Activated CD4-positive, alpha-beta memory T cell treated with anti-CD3 and anti-CD28 coated beads for 36 hours (primary cell): ENCODE measurements at regions not wholly inside any gene's neighbourhood (a gene's known extent, or its start where the extent isn't known, plus 50 kb on each side); places are given as distances from the start of the nearest gene placed in this dataset.

Source experiments
- CTCF ChIA-PET: fragments of 350-600 bp; sonication (Branson Sonifier 250); formaldehyde crosslinking; loops from one replicate; lab custom pipeline; 2021; ENCODE audit warnings: antibody characterized with exemption, inconsistent platforms; lab: Charles Lee
- POLR2A ChIA-PET: fragments of 350-600 bp; sonication (Branson Sonifier 250); formaldehyde crosslinking; loops from one replicate; lab custom pipeline; 2021; ENCODE audit warnings: antibody characterized with exemption; lab: Charles Lee
- DNase-seq: peaks from one replicate; pipeline ENCODE4 v3.0.0-alpha.2; 2020
- H3K27ac Mint-ChIP-seq: one replicate; pipeline ENCODE4 v1.8.0; 2021; ENCODE audit warnings: mixed read lengths
- H3K27me3 Mint-ChIP-seq: one replicate; pipeline ENCODE4 v1.8.0; 2021; ENCODE audit warnings: mixed read lengths
- H3K36me3 Mint-ChIP-seq: one replicate; pipeline ENCODE4 v1.8.0; 2021; ENCODE audit warnings: mixed read lengths
- H3K4me1 Mint-ChIP-seq: one replicate; pipeline ENCODE4 v1.8.0; 2021; ENCODE audit warnings: low read depth, mixed read lengths
- H3K4me3 Mint-ChIP-seq: one replicate; pipeline ENCODE4 v1.8.0; 2021; ENCODE audit warnings: mild to moderate bottlenecking, mixed read lengths
- H3K9me3 Mint-ChIP-seq: one replicate; pipeline ENCODE4 v1.8.0; 2021; ENCODE audit warnings: mixed read lengths
- intact Hi-C: fragments of 100-400 bp; cut with micrococcal nuclease; formaldehyde crosslinking; loops from one replicate; pipeline ENCODE4 v1.15.1; 2023

DNA sequence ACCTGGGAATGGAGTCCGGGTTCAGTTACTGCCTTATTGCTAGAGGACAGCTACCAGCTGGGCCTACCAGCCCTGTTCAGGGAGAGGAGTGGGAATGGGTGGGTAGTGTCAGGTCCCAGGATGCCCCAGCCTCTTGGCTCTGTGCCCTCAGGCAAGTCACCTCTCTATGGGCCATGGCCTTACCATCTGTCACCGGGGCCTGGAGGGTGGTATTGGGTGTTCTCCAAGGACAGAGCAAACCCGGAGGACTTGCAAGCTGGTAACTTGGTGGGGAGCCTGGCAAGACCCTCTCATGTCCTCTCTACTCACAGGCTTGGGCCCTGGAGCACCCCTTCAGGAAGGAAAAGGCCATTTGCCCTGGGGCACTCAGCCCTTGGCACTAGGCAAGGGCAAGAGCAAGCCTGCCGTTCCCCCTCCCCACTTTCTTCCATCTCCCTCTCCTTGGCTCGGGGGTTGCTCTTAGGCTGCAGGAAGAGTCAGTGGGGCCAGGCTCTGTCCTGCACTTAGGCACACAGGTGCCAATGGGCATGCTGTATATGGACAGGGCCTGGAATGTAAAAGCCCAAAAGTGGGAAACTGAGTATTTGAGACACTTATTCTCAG lies 170.0 kb upstream of the ZNF267 start:
- DNase-seq = no peak
- Mint-ChIP-seq H3K9me3 (no peaks in the 10 kb centered on the region), H3K4me3 (no peak overlapping the region), H3K36me3 (peaks cover 53% of the 10 kb centered on the region), H3K4me1 (peaks cover 28% of the 10 kb centered on the region), H3K27ac (no peak overlapping the region), H3K27me3 (no peaks in the 10 kb centered on the region)
- POLR2A ChIA-PET = interaction anchor here (5.0 kb wide), 1 partner anchor 10 kb away, joined by 42 read pairs; a partner anchor contains a TSS
- CTCF ChIA-PET = no interaction called here
- intact Hi-C loops = no loop called here

- Mint-ChIP-seq H3K9me3 (no peaks in the 10 kb centered on the region), H3K4me1 (peaks cover 28% of the 10 kb centered on the region), H3K36me3 (peaks cover 56% of the 10 kb centered on the region), H3K27ac (no peak overlapping the region), H3K27me3 (no peaks in the 10 kb centered on the region), H3K4me3 (no peak overlapping the region)
- DNase-seq = no peak
- intact Hi-C loops = no loop called here
- CTCF ChIA-PET = interaction anchor here (1.1 kb wide), 1 partner anchor 11 kb away, joined by 3 read pairs; no protein-coding TSS in a partner anchor
- POLR2A ChIA-PET = interaction anchor here (5.0 kb wide), 1 partner anchor 9 kb away, joined by 42 read pairs; a partner anchor contains a TSS
Measured at GRCh38 chr16:31704138-31704537, 169.5 kb upstream of the ZNF267 start.

GRCh38 chr16:31705371-31705770 lies 168.2 kb upstream of the ZNF267 start:
- no peak overlapping the region for H3K4me3 Mint-ChIP-seq
- no peak for DNase-seq
- no peak overlapping the region for H3K27ac Mint-ChIP-seq
- POLR2A ChIA-PET = no interaction called here
- no peaks in the 10 kb centered on the region for H3K9me3 Mint-ChIP-seq
- intact Hi-C loops = no loop called here
- H3K27me3 Mint-ChIP-seq = no peaks in the 10 kb centered on the region
- H3K4me1 Mint-ChIP-seq = peaks cover 27% of the 10 kb centered on the region
- CTCF ChIA-PET = interaction anchor here (1.1 kb wide), 1 partner anchor 10 kb away, joined by 3 read pairs; no protein-coding TSS in a partner anchor
- peaks cover 63% of the 10 kb centered on the region for H3K36me3 Mint-ChIP-seq

GRCh38 chr16:31706318-31706717 lies 167.3 kb upstream of the ZNF267 start:
- Mint-ChIP-seq H3K4me3 (no peak overlapping the region), H3K9me3 (no peaks in the 10 kb centered on the region), H3K36me3 (peaks cover 58% of the 10 kb centered on the region), H3K27ac (no peak overlapping the region), H3K27me3 (no peaks in the 10 kb centered on the region), H3K4me1 (peaks cover 21% of the 10 kb centered on the region)
- intact Hi-C loops = no loop called here
- ChIA-PET CTCF (no interaction called here), POLR2A (no interaction called here)
- DNase-seq = no peak

- DNase-seq = no peak
- CTCF ChIA-PET = no interaction called here
- Mint-ChIP-seq H3K36me3 (peaks cover 56% of the 10 kb centered on the region), H3K9me3 (no peaks in the 10 kb centered on the region), H3K27ac (no peak overlapping the region), H3K27me3 (no peaks in the 10 kb centered on the region), H3K4me1 (peaks cover 17% of the 10 kb centered on the region), H3K4me3 (no peak overlapping the region)
- intact Hi-C loops = no loop called here
- POLR2A ChIA-PET = no interaction called here
Measured at GRCh38 chr16:31706925-31707324, 166.7 kb upstream of the ZNF267 start.

DNA sequence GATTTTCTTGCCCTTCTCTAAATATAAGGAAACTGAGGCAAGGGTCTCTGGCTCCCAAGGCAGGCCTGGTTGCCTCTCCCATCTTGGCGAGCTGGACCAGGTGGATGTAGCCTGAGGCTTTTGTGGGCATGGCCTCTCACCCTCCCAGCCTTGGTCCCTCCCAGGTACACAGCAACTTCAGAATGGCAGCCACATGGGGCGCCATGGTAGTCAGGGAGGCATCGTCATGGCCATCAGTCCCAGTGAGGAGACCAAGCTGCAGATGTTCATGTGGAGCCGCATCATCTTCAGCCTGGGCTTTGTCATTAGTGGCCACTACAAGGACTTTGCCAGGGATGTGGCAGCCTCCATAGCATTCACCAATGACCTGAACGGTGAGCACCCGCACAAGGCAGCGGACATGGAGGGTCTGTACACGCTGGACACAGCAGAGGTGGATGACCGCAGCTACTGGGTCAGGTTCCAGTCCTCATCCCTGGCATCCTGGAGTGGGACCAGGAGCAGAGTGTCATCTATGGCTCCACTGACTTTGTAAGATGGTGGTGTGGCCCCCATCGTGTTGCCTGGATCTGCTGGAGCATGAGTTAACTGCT lies 165.8 kb upstream of the ZNF267 start:
- CTCF ChIA-PET = interaction anchor here (1.7 kb wide), 1 partner anchor 161 kb away, joined by 5 read pairs; no protein-coding TSS in a partner anchor
- Mint-ChIP-seq H3K4me1 (peaks cover 14% of the 10 kb centered on the region), H3K36me3 (peaks cover 47% of the 10 kb centered on the region)

GRCh38 chr16:31708348-31708747 lies 165.3 kb upstream of the ZNF267 start:
- DNase-seq = no peak
- H3K27me3 Mint-ChIP-seq = no peaks in the 10 kb centered on the region
- intact Hi-C loops = no loop called here
- ChIA-PET POLR2A (no interaction called here), CTCF (interaction anchor here (1.7 kb wide), 1 partner anchor 160 kb away, joined by 5 read pairs; no protein-coding TSS in a partner anchor)
- no peaks in the 10 kb centered on the region for H3K9me3 Mint-ChIP-seq
- no peak overlapping the region for H3K27ac Mint-ChIP-seq
- H3K36me3 Mint-ChIP-seq = peaks cover 47% of the 10 kb centered on the region
- no peak overlapping the region for H3K4me3 Mint-ChIP-seq
- peaks cover 13% of the 10 kb centered on the region for H3K4me1 Mint-ChIP-seq

More for the DNA sequence above, 165.8 kb upstream of the ZNF267 start:
- H3K9me3 Mint-ChIP-seq = no peaks in the 10 kb centered on the region
- intact Hi-C loops = no loop called here
- POLR2A ChIA-PET = no interaction called here
- H3K27ac Mint-ChIP-seq = no peak overlapping the region
- no peaks in the 10 kb centered on the region for H3K27me3 Mint-ChIP-seq
- H3K4me3 Mint-ChIP-seq = no peak overlapping the region
- DNase-seq = no peak

GRCh38 chr16:31709181-31709580 lies 164.4 kb upstream of the ZNF267 start:
- ChIA-PET CTCF (interaction anchor here (1.7 kb wide), 1 partner anchor 159 kb away, joined by 5 read pairs; no protein-coding TSS in a partner anchor), POLR2A (no interaction called here)
- no peaks in the 10 kb centered on the region for H3K9me3 Mint-ChIP-seq
- H3K27ac Mint-ChIP-seq = no peak overlapping the region
- peaks cover 19% of the 10 kb centered on the region for H3K4me1 Mint-ChIP-seq
- H3K27me3 Mint-ChIP-seq = no peaks in the 10 kb centered on the region
- no peak overlapping the region for H3K4me3 Mint-ChIP-seq
- intact Hi-C loops = no loop called here
- peaks cover 47% of the 10 kb centered on the region for H3K36me3 Mint-ChIP-seq
- DNase-seq = no peak

- Mint-ChIP-seq H3K4me3 (no peak overlapping the region), H3K4me1 (peaks cover 28% of the 10 kb centered on the region), H3K27me3 (no peaks in the 10 kb centered on the region), H3K36me3 (peaks cover 46% of the 10 kb centered on the region), H3K9me3 (no peaks in the 10 kb centered on the region), H3K27ac (no peak overlapping the region)
- CTCF ChIA-PET = interaction anchor here (0.8 to 1.3 kb wide), 2 partner anchors 35 to 250 kb away, joined by 3 read pairs; no protein-coding TSS in a partner anchor
- no peak for DNase-seq
- intact Hi-C loops = no loop called here
- POLR2A ChIA-PET = interaction anchor here (1.7 kb wide), 1 partner anchor 8 kb away, joined by 6 read pairs; no protein-coding TSS in a partner anchor
Measured at GRCh38 chr16:31710134-31710533, 163.5 kb upstream of the ZNF267 start.

- ChIA-PET CTCF (interaction anchor here (0.8 to 1.8 kb wide), 3 partner anchors 9 to 251 kb away, joined by 3 to 8 read pairs (median 3); no protein-coding TSS in a partner anchor), POLR2A (interaction anchor here (1.5 to 1.7 kb wide), 2 partner anchors 9 to 253 kb away, joined by 4 to 6 read pairs; no protein-coding TSS in a partner anchor)
- intact Hi-C loops = no loop called here
- no peak overlapping the region for H3K4me3 Mint-ChIP-seq
- peaks cover 36% of the 10 kb centered on the region for H3K4me1 Mint-ChIP-seq
- peaks cover 44% of the 10 kb centered on the region for H3K36me3 Mint-ChIP-seq
- H3K27me3 Mint-ChIP-seq = no peaks in the 10 kb centered on the region
- H3K9me3 Mint-ChIP-seq = no peaks in the 10 kb centered on the region
- no peak overlapping the region for H3K27ac Mint-ChIP-seq
- DNase-seq = no peak
Measured at GRCh38 chr16:31710880-31711279, 162.7 kb upstream of the ZNF267 start.

GRCh38 chr16:31711344-31711845 lies 162.2 kb upstream of the ZNF267 start:
- Mint-ChIP-seq H3K9me3 (no peaks in the 10 kb centered on the region), H3K4me1 (peaks cover 41% of the 10 kb centered on the region), H3K4me3 (no peak overlapping the region), H3K36me3 (peaks cover 45% of the 10 kb centered on the region), H3K27ac (no peak overlapping the region), H3K27me3 (no peaks in the 10 kb centered on the region)
- DNase-seq = no peak
- CTCF ChIA-PET = interaction anchor here (0.7 to 1.8 kb wide), 3 partner anchors 9 to 33 kb away, joined by 3 to 8 read pairs (median 3); no protein-coding TSS in a partner anchor
- POLR2A ChIA-PET = interaction anchor here (1.5 to 3.9 kb wide), 3 partner anchors 9 to 253 kb away, joined by 4 to 42 read pairs (median 6); no protein-coding TSS in a partner anchor
- intact Hi-C loops = no loop called here

GRCh38 chr16:31712064-31712540 lies 161.5 kb upstream of the ZNF267 start:
- intact Hi-C loops = loop anchor here (2.0 kb wide), 1 partner anchor 157 kb away; no protein-coding TSS in a partner anchor
- Mint-ChIP-seq H3K36me3 (peaks cover 40% of the 10 kb centered on the region), H3K27me3 (no peaks in the 10 kb centered on the region), H3K4me1 (peaks cover 44% of the 10 kb centered on the region), H3K27ac (no peak overlapping the region), H3K4me3 (no peak overlapping the region), H3K9me3 (no peaks in the 10 kb centered on the region)
- ChIA-PET CTCF (interaction anchor here (0.7 to 2.9 kb wide), 3 partner anchors 10 to 252 kb away, joined by 3 to 13 read pairs (median 8); partner anchors contain the start of gene ARMC5), POLR2A (interaction anchor here (0.9 to 3.9 kb wide), 3 partner anchors 10 to 256 kb away, joined by 3 to 42 read pairs (median 4); no protein-coding TSS in a partner anchor)
- no peak for DNase-seq
